ENCODE measurements at regions not wholly inside any gene's neighbourhood (a gene's known extent, or its start where the extent isn't known, plus 50 kb on each side); places are given as distances from the start of the nearest gene placed in this dataset.

DNA sequence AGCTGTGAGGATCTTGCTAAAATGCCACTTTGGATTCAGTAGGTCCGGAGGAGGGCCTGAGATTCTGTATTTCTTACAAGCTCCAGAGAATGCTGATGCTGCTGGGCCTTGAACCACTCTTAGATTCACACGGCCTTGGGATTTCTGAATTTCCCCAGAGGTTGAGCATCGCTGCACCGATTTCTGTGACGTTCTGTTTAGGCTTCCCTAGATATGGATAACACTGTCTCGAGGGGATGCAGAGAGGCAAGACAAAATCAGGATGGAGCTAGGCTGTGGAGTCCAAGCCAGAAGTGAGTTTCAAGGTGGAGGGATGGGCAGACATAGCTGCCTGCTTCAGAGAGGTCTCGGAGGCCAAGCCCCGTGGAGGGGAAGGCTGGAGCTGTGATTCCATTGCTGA, 415.9 kb upstream of the PROX1 start:
- TF ChIP-seq, protein P1, sequence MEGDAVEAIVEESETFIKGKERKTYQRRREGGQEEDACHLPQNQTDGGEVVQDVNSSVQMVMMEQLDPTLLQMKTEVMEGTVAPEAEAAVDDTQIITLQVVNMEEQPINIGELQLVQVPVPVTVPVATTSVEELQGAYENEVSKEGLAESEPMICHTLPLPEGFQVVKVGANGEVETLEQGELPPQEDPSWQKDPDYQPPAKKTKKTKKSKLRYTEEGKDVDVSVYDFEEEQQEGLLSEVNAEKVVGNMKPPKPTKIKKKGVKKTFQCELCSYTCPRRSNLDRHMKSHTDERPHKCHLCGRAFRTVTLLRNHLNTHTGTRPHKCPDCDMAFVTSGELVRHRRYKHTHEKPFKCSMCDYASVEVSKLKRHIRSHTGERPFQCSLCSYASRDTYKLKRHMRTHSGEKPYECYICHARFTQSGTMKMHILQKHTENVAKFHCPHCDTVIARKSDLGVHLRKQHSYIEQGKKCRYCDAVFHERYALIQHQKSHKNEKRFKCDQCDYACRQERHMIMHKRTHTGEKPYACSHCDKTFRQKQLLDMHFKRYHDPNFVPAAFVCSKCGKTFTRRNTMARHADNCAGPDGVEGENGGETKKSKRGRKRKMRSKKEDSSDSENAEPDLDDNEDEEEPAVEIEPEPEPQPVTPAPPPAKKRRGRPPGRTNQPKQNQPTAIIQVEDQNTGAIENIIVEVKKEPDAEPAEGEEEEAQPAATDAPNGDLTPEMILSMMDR (IDR thresholded peaks at IDR 0.05; ENCODE audit: low read depth, low read length) = no peak
- no peak for TF ChIP-seq EZH2phosphoT487 (IDR thresholded peaks at IDR 0.05; ENCODE audit: low read depth)
